Loucy (cell line): ENCODE measurements at regions not wholly inside any gene's neighbourhood (a gene's known extent, or its start where the extent isn't known, plus 50 kb on each side); places are given as distances from the start of the nearest gene placed in this dataset.

ENCODE experiments used
- CTCF ChIP-seq: fragments of 200-600 bp; sonication (generic); conservative IDR thresholded peaks from 2 replicates; pipeline ENCODE4 v1.5.1; 2014; ENCODE audit warnings: mild to moderate bottlenecking, antibody characterized with exemption, low read length
- EZH2phosphoT487 ChIP-seq: fragments of 200-600 bp; IDR thresholded peaks from 2 replicates; pipeline ENCODE4 v1.6.1; 2018; ENCODE audit warnings: antibody characterized with exemption, mild to moderate bottlenecking, moderate library complexity, borderline replicate concordance

- no peak for TF ChIP-seq CTCF
- TF ChIP-seq EZH2phosphoT487 = no peak
Observed at GRCh38 chr4:129322920-129323319, 227.0 kb downstream of the C4orf33 start.
